NCI-H748 (cell line): ENCODE measurements at regions not wholly inside any gene's neighbourhood (a gene's known extent, or its start where the extent isn't known, plus 50 kb on each side); places are given as distances from the start of the nearest gene placed in this dataset.
"Not testable (repeated sequence)": the region's sequence is repeated elsewhere in the genome, so short reads cannot be mapped to it uniquely, and the experiment has no call there.

Experiments used
- DNase-seq: peaks from one replicate; lab custom pipeline; 2025; ENCODE audit not compliant: unreplicated experiment; lab: John Stamatoyannopoulos, UW

DNA sequence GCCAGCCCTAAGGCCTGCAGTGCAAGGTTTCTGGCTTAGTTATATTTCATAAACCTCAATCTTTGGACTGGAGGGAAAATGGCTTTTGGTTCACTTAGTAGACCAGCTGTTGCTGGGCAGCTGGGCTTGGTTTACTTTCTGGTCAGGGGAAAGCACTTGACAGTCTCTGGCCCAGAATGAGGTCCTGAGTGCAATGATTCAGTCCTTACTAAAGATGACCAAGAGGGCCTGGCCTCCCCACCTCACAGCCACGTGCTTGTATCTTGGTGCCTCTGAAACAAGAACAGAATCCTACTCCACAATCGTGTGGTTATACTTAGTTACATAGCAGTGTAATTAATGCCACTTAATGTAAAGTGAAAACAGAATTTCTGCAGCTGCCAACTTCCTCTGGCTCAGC, 325.5 kb upstream of the MEIS1 start:
- DNase-seq = no peak

DNA sequence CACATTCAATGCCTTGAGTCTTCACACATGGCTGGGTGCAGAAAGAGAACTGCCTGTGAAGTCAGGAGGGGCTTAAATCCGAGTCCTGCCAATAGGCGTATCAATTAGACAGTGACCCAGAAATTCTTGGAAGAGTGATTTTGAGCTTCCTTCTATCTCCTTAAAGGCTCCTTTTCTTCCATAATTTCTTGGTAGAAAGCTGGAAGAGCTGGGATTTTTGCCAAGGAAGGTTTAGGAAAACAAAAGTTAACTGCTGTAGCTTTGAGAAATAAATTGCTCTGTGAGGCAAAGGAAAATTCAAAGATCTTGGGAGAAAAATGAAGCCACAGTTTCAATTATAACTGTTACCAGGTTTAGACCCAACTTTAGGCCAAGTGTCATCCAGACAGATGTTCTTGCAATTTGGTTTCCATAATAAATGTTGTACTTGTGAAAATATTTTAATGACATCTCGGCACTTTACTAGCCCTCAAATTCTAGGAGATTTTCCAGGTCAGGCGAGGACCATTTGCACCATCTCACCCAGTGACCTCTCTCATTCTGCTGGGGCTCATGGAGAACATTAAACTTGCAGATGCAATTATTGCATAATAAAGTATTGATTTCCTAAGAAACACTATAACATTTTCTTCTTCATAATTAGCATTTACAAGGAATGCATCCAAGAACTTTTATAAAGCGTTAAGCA, 329.7 kb upstream of the MEIS1 start:
- no peak for DNase-seq

DNA sequence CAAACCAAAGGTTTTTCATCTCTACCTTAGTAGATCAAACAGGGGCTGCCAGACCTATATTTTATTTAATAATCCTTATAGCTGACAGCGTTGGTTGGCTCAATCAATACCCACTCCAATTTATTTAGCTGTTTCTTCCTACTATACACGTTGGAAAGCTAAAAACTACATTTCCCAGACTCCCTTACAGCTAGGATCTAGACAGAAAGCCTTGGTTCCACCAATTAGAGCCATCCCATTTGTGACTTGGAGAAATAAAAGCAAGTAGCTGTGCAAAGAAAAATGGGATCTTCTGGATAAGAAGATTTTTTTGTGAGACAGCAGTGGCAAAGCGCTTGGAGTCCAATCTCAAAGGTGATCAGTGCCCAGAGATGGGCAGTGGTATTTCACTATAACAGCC, 331.3 kb upstream of the MEIS1 start:
- DNase-seq = no peak

DNA sequence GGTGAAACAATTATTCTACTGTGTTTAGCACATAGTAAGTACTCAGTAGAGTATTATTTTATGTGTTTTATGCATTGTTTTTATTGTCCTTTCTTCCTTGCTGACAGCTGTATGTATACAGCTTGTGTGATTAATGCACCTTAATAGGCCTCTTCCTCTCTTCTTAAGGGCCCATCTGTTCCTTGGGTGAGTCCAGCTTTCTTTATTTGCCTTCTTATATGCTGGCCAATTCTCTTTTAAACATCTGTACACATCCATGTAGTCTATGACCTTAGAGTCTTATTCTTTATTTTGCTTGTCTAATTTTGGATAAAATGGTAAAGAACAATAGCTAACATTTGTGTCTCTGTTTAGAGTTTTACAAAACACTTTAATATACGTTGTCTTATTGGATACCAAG, 333.7 kb upstream of the MEIS1 start:
- peak; percentile 35 for DNase-seq

DNA sequence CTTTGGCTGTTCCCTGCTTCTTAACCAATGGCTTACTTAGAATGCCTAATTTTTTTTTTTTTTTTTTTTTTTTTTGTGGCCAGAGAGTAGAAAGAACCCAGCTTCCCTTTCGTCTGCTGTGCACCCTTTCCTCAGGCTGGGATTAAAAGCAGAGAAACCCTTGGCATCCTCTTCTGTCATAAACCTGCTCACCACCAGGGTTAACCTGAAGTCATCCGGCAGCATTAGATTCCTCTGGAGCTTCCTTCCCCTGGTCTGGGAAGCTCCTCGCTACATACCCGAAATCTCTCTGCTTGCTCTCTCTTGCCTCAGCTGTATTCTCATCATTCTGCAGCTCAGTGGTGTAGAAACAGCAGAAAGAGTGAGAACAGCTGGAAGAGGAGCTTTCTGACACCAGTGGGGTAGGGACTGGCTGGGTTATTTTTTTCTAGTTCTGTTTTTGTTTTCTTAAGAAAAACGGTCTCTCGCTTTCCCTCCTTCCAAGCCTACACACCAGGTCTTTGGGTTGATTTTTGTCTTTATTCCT, 339.0 kb upstream of the MEIS1 start:
- DNase-seq = no peak

DNA sequence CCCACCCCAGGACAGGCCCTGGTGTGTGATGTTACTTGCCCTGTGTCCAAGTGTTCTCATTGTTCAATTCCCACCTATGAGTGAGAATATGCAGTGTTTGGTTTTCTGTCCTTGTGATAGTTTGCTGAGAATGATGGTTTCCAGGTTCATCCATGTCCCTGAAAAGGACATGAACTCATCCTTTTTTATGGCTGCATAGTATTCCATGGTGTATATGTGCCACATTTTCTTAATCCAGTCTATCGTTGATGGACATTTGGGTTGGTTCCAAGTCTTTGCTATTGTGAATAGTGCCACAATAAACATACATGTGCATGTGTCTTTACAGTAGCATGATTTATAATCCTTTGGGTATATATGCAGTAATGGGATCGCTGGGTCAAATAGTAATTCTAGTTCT, 340.2 kb upstream of the MEIS1 start:
- DNase-seq = not testable (repeated sequence)

DNA sequence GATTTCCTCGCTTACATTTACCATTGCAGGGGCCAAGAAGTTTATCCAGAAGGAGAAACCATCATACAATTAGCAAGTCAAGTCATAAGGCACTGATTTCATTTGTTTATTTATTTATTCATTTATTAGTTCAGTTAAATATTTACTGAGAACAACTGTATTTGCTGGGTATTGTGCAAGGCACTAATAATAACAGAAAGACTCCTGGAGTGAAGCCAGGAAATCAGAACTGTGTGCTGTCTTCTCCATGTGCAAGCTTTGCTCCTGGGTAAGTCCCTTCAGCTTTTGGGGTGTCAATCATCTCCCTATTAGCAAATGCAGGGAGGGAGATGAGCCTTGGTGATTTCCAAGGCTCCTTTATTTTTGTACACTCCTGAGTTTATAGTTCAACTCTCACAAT, 341.6 kb upstream of the MEIS1 start:
- DNase-seq = no peak

DNA sequence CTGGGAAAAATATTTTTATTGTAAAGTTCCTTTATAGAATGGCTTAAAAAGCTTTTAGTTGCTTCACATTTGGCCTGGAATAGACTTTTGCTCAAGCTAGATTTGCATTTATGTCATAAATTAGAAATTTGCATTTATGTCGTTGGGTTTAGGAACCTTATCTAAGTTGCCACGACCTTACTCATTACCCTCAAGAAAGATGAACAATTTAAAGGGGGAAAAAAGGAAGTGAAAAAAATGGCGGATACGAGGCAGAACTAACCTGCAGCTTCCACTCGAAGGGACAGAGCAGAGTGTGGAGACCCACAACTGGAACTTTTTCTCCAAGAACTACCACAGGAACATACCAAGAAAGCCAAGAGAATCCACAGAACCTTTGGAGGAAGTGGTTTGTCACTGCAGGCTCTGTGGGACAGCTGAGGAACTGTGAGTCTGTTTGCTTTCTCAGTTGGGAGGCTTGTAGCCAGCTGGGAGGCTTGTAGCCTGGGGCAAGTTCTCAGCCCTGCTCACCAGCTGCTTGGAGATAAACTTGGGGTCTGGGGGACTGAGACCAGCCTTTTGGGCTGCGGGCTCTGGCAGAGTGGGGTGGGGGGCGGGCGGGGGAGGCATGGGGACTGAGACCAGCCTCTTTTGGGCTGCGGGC, 349.9 kb upstream of the MEIS1 start:
- DNase-seq = no peak

DNA sequence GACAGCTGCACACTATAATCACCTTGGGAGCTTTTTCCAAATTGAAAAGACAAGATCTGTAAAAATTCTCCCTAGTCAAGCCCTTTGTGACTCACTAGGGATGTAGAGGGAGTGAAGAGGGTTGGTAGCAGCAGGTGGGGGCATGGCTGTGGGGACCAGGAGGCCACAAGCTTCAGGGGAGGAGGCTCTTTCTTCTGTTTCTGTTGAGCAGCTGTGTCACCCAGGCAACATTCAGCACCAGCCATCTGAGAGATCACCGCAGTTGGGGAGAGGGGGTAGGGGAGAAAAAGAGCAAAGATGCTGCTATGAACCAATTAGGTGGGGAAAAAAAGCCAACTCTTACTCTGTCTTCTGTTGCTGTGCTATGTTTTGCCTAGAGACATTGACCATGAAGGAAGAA, 352.3 kb upstream of the MEIS1 start:
- DNase-seq = no peak

DNA sequence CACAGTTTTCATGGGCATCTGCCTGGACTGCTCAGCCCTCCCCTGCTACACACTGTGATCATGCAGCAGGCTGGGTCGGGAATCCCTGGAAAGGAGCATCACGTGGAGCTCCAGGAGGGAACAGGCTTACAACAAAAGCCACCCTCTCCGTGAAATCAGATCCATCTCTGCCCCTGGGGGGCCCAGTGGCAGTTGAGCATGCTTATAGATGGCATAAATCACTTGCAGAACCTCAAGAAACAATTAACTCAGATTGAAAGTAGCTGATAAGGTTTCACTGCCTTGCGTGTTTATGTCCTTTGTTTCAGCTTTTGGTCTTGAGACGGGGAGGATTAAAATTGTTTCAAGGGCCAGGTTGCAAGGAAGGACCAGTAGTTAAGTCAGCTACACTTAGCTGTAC, 354.8 kb upstream of the MEIS1 start:
- DNase-seq = no peak

DNA sequence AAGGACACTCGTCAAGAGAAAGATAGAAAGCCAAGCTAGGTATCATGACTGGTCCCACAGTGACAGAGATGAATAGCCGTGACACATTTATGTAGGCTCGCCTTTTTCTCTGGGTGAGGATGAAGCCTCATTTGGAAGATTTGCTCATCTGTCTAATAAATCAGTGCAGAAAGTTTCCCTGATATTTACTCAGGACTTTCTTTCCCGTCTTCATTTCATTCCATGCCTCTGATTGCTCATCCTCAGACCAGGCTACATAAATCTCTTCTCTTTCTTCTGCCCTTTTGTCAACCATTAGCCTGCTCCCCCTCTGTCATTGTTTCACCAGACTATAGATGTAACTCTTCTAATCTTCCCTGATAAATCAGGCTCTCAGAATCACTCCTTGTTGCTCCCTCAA, 361.8 kb upstream of the MEIS1 start:
- DNase-seq = no peak

DNA sequence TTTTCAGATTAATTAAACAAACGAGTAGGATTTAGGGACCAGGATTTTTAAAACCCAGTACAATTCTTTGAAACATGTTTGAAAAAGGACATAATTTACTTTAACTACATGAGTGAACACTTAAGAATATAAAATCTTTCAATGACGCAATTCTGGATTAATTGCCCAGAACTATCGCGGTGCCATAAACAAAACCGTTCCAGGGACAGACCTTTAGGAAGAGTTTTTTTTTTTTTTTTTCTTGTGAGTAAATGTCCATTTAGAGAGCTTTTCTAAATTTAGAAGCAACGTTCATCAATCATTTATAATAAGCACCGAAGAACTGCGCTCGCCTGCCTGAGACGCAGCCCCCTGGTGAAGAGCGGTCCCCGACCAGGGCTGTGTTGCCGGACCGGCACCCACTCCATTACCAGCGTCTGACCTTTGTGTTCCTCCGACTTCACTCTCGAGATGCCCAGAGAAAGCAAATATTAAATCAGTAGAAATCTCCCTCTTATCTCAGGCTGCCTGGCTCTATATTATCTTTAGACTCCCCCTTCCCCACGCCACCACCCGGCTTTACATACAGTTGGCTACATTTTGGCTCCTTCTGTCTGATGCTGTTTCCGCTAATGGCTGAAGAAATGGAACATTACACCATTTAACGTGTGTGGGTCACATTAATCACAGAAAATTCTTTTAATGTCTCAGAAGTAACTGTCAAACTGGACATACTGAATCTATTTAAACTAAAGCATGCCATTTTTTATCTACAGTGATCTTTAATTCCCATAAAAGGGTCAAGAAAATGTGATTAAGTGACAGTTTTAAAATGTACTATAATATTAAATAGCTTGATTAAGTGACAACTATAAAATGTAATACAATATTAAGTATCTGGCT, 364.0 kb upstream of the MEIS1 start:
- DNase-seq = peak; percentile 15

DNA sequence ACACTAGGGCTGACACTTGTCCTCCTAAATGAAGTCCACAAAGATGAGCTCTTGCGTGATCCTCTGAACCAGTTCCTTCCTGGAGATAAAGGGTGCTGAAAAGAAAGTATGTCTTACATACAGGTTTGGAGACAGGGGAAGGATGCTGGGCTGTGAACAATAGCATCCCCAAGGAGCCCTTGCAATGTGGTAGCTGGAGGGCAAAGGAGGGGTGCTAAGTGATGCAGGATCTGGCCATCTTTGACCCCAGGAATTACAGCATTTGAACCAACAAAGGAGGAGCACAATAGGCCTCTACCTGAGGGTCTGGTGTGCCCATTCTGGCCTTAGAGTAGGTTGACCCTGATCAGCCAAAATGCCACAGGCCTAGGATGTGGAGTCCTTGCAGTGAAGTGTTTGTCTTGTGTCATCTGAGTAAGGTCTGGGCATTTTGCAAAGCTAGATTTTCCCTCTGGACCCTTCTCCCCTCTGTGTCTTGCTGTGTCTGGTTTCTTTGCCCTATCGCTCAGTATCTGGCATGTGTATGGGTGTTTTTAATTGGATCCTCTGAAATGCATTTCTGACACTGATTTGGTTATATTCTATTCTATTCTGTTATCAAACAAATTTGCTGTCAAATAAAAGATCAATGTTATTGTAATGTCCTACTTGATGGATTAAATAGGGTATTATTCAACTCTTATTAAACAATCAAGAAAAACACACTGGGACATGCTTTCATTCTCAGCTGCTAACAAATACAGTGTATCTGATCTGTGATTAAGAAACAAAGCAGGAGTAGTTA, 364.8 kb upstream of the MEIS1 start:
- DNase-seq = no peak

DNA sequence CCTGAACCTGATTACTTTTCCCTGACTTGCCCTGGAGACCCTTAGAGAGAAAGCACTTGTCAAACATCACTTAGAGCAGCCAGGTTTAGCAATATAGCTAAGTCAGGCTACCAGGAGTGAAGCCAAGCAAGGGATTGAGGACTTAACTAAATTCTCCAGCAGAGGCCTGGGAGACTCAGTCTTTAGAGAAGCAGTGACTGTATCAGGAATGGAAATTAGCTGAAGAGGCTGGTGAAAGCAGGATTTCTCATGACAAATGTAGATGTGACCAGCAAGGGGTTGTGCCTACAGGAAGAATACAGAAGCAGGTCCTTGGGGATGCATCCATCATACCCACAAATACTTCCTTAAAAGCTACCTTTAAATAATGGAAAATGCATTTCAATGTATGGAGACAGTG, 368.9 kb upstream of the MEIS1 start:
- DNase-seq = no peak

DNA sequence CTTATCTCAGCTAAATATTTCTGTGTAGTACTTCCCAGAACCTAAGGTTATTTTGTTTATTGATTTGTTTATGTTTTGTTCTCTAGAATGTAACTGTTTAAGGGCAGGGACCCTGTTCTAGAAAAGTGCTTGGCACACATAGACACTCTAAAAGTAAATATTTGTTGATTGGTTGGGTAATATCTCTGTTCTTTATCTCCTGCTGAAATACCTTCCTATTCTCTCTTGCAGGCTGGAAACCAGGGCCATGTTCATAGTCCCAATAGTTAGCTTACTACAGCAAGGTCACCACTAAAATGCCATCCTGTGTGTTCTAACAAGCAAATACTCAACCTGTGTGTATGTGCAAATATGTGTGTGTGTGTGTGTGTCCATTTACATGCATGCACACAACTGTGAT, 375.6 kb upstream of the MEIS1 start:
- DNase-seq = no peak

DNA sequence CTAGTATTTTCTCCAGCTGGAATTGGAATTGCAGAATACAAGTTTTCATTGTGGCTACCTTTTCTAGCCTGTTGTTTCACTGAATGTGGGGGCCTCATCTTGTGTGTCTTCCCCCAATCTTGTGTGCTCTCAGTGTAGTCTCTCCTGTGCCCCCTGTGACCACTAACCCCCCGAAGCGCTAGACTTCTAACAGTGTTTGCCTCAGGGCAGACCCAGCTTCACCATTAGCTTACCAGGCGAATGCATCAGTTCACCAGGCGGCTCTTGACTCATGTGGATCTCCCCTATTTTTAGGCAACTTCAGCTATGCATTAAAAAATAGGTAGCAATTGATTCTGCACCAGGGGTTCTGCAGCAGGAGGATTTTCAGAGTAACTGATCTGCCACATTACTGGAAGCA, 376.2 kb upstream of the MEIS1 start:
- DNase-seq = no peak

DNA sequence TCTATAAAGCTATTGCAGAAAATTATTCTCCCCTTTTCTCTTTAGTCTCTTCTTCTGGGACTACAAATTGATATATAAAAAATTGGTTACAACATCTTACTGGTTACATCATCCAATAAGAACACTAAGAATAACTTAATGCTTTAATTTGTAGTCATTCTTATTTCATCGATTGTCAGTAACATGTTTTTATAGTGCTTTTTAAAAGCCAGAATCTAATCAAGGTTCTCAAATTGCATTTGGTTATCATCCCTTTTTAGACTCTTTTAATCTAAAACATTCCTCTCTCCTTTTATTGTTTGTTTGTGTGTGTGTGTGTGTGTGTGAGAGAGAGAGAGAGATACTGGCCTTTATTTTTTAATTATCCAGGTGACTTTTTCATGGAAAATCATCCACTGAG, 377.1 kb upstream of the MEIS1 start:
- no peak for DNase-seq

DNA sequence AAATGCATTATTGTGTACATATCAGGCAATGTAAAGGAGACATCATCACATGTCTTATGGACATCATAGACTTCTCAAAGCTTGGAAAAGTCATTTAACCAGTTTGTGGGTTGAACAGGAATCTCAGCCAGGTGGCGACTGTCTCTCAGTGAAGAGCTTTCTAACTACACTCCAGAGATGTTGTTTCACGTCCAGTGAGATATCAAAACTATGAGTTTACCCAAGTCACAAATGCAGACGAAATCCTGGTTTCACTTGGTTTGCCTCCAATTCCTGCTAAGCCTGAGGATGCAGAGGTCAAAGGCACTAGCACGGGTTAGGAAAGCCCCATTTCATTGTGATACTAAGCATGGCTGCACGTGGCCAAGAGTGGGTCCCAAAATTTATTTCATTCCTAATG, 384.5 kb upstream of the MEIS1 start:
- no peak for DNase-seq

DNA sequence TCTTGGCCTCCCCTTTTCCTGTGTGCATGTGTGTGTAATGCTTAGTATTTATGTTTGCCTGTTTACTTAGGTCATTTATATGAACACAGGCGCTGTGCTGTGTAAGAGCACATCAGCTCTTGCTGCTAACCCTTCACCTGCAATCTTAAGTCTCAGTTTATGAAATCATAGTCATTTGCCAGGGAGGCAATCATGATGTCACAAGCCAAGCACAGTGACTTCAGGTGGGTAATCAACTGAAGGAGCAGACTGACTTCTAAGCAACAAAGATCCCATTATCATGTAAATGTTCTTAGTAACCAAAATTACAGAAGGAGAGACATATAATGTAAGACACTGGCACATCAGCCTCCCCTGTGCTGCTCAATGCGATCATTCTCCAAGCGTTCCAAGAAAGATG, 386.3 kb upstream of the MEIS1 start:
- DNase-seq = no peak

DNA sequence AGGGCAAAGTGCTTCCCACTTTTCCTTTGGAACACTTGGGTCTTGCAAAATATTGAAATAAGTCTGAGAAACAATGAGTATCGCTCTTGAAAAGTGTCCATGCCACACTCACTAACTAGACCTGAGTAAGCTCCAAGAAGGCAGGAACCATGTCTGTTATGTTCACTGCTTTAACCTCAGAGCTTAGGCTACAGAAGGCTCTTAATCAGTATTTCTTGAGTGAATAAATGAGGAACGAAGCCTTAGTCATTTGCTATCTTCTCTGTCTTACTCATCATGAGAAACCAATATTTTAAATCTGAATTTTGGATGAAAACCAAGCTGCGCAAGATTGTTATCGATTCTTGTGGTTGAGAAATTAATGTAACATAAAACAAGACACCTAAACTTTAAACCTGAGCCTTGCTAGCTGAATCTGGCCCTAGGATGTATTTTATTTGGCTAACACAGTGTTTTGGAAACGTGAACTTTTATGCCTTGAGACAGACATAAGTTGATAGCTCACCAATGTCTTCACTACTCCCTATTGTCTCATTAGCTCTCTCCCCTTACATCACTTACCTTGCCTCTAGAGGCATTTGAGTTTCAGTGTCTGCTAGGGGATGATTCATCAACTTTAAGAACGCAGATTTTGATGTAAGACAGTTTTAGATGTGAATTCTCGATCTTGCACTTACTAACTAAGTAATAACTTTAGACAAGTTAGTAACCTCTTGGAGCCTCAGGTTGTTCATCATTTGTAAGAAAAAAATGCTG, 392.8 kb upstream of the MEIS1 start:
- DNase-seq = no peak
